ENCODE measurements at regions not wholly inside any gene's neighbourhood (a gene's known extent, or its start where the extent isn't known, plus 50 kb on each side); places are given as distances from the start of the nearest gene placed in this dataset.

- Histone ChIP-seq H4K5ac (ENCODE audit: insufficient read length, low read depth, low read length) (no peak overlapping the region), H3K14ac (ENCODE audit: insufficient read length) (no peak overlapping the region), H3K4ac (replicated peaks; ENCODE audit: insufficient read length, low read depth, low read length) (no peak overlapping the region), H3K79me2 (ENCODE audit: control insufficient read depth in 1 of 2, insufficient read depth in 2 of 2, low read length in 2 of 2) (no peaks in the 10 kb centered on the region), H4K91ac (replicated peaks; ENCODE audit: insufficient read length, low read length) (no peak overlapping the region), H3K27ac (ENCODE audit: low read depth, low read length) (no peak overlapping the region), H3K36me3 (ENCODE audit: control insufficient read depth in 2 of 4, insufficient read depth in 4 of 4, low read length in 3 of 4) (no peaks in the 10 kb centered on the region), H3K4me3 (ENCODE audit: extremely low read depth in 1 of 4, insufficient read depth in 2 of 4, low read depth in 3 of 4, low read length in 4 of 4) (no peak overlapping the region), H2BK12ac (ENCODE audit: low read depth, low read length) (no peak overlapping the region), H3K4me1 (replicated peaks in 1 of 4; ENCODE audit: control insufficient read depth in 3 of 4, insufficient read depth in 4 of 4, low read length in 3 of 4) (no peaks in the 10 kb centered on the region; a peak in 1 of 7 replicates), H3K79me1 (ENCODE audit: low read depth, low read length) (no peaks in the 10 kb centered on the region), H2BK15ac (ENCODE audit: low read length) (no peak overlapping the region), H3K56ac (replicated peaks; ENCODE audit: insufficient read length, low read depth, low read length) (no peak overlapping the region), H3K27me3 (replicated peaks in 1 of 4; ENCODE audit: control insufficient read depth in 3 of 4, extremely low read depth in 1 of 4, insufficient read depth in 3 of 4, low read length in 3 of 4) (no peaks in the 10 kb centered on the region), H3K18ac (ENCODE audit: extremely low read depth, low read length) (no peak overlapping the region), H4K8ac (ENCODE audit: extremely low read depth, insufficient read depth, low read length) (no peak overlapping the region), H2AFZ (ENCODE audit: low read length) (no peak overlapping the region), H3K9ac (replicated peaks in 1 of 4; ENCODE audit: extremely low read depth in 1 of 4, low read depth in 3 of 4, low read length in 3 of 4) (no peak overlapping the region), H2AK5ac (ENCODE audit: low read depth, low read length) (no peak overlapping the region), H3K9me3 (ENCODE audit: insufficient read depth in 2 of 2, low read depth in 1 of 2, low read length in 1 of 2) (no peaks in the 10 kb centered on the region), H3K23ac (ENCODE audit: insufficient read length) (no peak overlapping the region), H2BK5ac (ENCODE audit: low read depth, low read length) (no peak overlapping the region), H2BK120ac (replicated peaks; ENCODE audit: low read depth, low read length) (no peak overlapping the region), H3K4me2 (ENCODE audit: insufficient read depth in 1 of 2, low read depth in 2 of 2, low read length in 2 of 2) (no peak overlapping the region), H4K20me1 (replicated peaks in 1 of 2; ENCODE audit: control insufficient read depth in 1 of 2, insufficient read depth in 2 of 2, low read length in 2 of 2) (no peaks in the 10 kb centered on the region), H2BK20ac (ENCODE audit: low read length) (no peak overlapping the region), H3K23me2 (ENCODE audit: low read depth, low read length) (no peaks in the 10 kb centered on the region)
- ChIA-PET POLR2A (ENCODE audit: partially characterized antibody) (no interaction called here), CTCF (ENCODE audit: partially characterized antibody) (interaction anchor here (0.8 to 2.5 kb wide), 2 partner anchors 718 kb away, joined by 3 to 6 read pairs; no protein-coding TSS in a partner anchor)
- 88% methylated on average over 5 of the region's 5 CpGs; no CpG with 5 or more reads in 1 of the 2 experiments for WGBS, 2 experiments (ENCODE audit: extremely low coverage in 1 of 2, insufficient coverage in 1 of 2, insufficient read length in 1 of 2, insufficient replicate concordance in 2 of 2, low coverage in 1 of 2, low lambda C conversion rate in 2 of 2, missing lambda C conversion rate in 1 of 2)
- FAIRE-seq, result no peak
- DNase-seq (ENCODE audit: low read depth in 1 of 2, low spot score in 2 of 2), result no peak
- TF ChIP-seq CREB1 (IDR thresholded peaks at IDR 0.05) (no peak), RNF2 (IDR thresholded peaks at IDR 0.05; ENCODE audit: borderline replicate concordance, low read depth, low read length, missing control alignments, poor library complexity, severe bottlenecking) (no peak), POLR2AphosphoS5 (IDR thresholded peaks at IDR 0.05; ENCODE audit: low read depth, low read length) (no peak), TAF1 (IDR thresholded peaks at IDR 0.05; ENCODE audit: low read depth, low read length) (no peak), JUN (IDR thresholded peaks at IDR 0.05; ENCODE audit: low read depth, low read length) (no peak)
Measured at GRCh38 chr14:53630336-53630735, 326.3 kb downstream of the BMP4 start.

Data from H1 (cell line).